GM21737 (cell line): ENCODE measurements at regions not wholly inside any gene's neighbourhood (a gene's known extent, or its start where the extent isn't known, plus 50 kb on each side); places are given as distances from the start of the nearest gene placed in this dataset.
A peak's percentile ranks its signal among the peaks of the same experiment; 100 is the strongest.
"Not testable (repeated sequence)": the region's sequence is repeated elsewhere in the genome, so short reads cannot be mapped to it uniquely, and the experiment has no call there.

Experiments used
- ATAC-seq: cut with Tn5 transposase; IDR thresholded peaks from one replicate; pipeline ENCODE4 v1.9.1; 2021; ENCODE audit warnings: mild to moderate bottlenecking, moderate library complexity; ENCODE audit not compliant: unreplicated experiment

DNA sequence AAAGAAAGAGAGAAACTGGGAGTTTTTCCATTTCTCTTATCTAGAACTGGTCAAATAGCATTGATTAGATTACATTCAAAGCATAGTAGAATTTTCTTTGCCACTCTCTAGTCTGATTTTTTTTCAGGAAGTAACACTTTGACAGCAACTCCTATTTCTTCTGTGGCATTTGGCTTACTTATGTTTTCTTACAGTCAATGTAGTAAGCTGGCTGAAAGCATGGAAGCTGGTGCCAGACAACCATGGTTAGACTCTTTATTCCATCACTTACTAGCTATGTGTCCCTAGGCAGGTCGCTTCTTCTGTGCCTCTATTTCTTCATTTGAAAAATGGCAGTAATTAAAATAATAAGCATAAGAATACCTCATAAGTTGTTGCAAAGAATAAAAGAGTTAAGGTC lies 54.2 kb upstream of the OPRM1 start:
- no peak for ATAC-seq

DNA sequence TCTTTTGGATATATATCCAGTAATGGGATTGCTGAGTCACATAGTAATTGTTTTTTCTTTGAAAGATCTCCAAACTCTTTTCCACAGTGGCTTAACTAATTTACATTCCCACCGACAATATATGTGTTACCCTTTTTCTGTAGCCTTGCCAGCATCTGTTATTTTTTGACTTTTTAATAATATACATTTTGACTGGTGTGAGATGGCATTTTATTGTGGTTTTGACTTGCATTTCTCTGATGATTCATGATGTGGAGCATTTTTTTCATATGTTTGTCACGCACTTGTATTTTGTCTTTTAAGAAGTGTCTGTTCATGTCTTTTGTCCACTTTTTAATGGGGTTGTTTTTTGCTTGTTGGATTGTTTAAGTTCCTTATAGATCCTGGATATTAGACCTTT lies 58.9 kb upstream of the OPRM1 start:
- ATAC-seq: no peak

DNA sequence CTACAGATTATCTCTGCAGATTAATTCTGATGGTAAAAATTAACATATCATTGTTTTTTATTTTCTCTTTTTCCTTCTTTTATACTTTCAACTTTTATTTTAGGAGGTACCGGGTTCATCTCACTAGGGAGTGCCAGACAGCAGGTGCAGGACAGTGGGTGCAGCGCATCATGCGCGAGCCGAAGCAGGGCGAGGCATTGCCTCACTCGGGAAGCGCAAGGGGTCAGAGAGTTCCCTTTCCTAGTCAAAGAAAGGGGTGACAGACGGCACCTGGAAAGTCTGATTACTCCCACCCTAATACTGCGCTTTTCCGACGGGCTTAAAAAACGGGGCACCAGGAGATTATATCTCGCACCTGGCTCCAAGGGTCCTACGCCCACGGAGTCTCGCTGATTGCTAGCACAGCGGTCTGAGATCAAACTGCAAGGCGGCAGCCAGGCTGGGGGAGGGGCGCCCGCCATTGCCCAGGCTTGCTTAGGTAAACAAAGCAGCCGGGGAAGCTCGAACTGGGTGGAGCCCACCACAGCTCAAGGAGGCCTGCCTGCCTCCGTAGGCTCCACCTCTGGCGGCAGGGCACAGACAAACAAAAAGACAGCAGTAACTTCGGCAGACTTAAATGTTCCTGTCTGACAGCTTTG lies 60.0 kb upstream of the OPRM1 start:
- not testable (repeated sequence) for ATAC-seq

DNA sequence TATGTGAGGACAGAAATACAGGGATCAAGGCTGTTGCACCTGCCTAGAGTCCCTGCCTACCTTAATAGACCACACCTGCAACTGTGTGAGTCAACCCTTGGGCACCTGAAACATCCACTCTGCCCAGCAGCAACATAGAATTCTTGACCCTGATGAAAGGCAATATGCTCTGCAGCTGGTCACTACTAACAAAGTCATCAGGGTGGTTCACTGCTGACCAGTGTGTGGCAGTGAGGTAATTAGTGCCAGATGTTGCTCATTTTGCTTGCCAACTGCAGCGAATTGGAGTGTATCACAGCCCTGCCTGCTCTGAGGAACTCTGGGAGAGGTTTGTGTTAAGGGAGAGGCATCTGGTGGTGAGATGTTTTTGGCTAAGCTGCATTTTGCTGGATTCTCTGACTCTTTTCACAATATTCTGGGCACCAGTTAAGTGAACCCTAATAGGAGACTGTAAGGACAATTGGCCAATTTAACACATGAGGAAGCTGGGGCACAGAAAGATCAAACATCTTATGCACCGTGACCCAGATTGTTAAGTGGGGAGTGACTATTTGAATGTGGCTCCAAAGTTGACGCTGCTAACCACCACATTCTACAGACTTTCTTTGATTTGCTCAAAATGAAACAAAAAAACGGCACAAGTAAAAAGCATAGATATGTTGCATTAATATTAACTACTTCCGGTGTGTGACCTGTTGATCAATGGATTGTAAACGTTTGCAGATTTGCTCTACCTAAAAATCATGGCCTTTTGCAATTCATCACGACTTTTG lies 61.9 kb upstream of the OPRM1 start:
- no peak for ATAC-seq

DNA sequence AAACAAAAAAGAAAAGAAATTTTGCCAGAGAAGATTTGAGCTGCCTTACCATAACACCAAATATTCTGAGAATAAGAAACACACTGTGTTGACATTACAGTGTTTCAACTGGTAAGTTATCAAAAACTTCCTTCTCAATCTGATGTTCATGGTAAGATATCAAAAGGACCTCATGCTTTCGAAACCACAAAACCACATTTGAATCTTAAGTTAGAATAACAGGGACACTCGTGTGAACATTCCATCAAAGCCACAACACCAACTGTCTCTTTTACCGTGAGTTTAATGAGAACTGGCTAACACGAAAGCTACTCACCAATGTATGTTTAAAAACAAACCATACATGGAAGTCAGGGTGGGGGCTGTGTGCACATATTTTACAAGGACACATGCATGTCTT lies 73.0 kb upstream of the OPRM1 start:
- no peak for ATAC-seq

DNA sequence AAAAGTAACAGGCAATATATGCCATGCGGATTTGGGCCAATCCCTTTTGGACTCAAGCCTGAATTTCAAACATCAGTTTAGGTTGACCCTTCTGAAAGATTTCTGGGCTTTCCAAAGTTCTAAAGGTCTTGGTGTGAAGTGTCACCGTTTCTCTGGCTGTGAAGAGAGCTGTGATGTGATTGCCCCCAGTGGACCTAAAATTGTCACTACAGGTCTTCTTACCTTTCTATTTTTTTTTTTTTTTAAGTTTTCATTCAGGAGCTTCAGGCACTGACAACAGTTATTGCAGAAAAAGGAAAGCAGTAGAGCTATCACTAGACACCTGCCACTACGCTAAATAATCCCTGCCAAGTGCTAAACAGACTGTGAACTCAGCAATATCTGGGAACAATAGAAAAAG lies 75.7 kb upstream of the OPRM1 start:
- ATAC-seq: no peak

DNA sequence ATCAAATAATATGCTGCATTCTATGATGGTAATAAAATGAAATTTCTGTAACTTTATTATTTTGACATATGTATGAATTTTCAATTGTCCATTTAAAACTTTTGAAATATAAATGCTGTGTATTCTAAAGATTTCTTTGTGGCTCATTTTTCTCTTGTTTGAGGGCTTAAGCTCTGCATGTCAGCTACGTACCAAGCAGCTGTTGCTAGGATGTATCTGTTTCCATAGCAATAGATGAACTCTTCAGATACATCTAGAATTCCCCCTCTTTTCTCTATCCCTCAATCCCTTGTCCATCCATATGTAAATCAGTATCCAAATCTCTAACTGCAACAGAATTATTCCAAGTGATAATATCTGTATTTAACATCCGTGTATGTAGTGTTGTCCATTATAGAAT lies 76.5 kb upstream of the OPRM1 start:
- no peak for ATAC-seq

DNA sequence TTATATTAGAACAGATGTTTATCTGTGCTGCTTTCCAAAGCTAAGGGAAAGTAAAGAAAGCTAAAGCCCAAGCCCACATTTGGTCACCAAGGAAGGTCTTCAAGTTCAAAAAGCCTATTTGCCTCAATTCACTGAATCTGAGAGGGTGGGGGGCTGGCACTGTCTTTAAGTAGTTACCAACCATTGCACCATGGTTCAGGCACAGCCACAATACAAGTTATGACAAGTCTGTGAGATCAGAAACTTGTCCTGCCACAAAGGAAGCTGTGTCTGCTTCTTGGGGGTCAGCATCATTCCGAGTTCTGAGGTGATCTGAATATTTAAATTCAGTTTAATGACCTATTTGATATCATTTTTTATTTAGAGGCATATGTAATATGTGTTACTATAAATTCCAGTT lies 78.3 kb upstream of the OPRM1 start:
- ATAC-seq: no peak

DNA sequence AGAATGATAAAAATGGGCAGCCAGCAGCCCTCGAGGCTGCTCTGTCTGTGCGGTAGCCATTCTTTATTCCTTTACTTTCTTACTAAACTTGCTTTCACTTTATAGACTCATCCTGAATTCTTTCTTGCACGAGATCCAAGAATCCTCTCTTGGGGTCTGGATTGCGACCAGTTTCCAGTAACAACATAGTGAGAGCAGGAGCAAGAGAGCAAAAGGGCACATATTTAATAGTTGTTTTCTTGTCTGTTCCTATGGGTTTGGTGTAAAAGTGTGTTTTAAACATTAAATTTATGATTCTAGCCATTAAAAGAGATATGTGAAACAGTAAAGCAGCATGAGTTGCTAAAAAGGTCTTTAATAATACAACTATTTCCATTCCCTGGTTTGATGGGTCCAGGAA lies 78.8 kb upstream of the OPRM1 start:
- no peak for ATAC-seq

DNA sequence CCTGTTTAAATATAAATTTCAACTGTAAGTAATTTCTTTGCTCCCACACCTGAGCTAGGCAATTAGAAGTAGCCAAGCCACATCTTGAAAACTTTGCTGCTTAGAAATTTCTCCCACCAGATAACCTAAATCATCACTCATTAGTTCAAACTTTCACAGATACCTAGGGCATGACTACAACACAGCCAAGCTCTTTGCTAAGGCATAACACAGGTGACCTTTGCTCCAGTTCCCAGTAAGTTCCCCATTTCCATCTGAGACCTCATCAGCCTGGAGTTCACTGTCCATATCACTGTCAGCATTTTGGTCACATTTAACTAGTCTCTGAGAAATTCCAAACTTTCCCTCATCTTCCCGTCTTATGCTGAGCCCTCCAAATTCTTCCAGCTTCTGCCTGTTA lies 79.8 kb upstream of the OPRM1 start:
- ATAC-seq: no peak

DNA sequence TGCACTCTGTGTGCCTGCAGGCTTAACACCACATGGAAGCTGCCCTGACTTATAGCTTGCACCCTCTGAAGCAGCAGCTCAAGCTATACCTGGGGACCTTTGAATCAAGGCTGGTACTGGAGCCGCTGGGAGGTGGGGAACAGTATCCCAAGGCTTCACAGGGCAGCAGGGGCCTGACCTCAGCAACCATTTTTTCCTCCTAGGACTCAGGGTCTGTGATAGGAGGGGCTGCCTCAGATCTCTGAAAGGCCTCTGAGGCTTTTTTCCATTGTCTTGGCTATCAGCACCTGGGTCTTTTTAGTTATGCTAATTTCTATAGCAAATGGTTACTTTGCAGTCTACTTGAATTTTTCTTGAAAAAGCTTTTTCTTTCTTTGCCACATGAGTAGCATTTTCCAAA lies 80.2 kb upstream of the OPRM1 start:
- no peak for ATAC-seq

DNA sequence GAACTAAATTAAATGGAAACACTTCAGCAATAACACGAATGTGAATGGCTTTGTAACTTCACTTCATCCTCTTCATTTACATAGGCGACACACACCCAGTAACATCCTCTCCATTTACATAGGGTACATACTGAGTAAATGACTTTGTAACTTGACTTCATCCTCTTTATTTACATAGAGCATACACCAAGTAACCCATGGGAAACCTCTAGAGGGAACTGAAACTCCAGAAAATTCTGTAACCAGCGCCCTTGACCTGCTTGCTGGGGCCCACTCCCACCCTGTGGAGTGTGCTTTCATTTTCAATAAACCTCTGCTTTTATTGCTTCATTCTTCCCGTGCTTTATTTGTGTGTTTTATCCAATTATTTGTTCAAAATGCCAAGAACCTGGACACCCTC lies 81.6 kb upstream of the OPRM1 start:
- peak; percentile 87 for ATAC-seq

DNA sequence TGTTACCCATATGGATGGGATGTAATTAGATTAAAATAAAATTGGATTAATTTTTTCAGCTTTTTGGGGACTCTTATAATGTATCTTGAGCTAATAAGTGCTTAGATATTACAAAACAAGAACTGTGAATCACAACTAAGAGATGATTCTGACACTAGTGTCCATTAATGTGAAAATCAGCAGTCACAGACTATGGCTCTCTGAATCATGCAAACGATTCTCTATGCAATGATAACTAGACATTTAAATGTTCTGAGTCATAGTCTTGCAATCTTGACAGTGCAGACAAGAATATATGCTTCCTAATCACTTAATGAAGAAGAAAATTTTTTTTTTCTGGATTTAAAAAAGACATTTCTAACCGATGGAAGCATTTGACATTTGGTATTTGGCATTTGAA lies 82.2 kb upstream of the OPRM1 start:
- ATAC-seq: no peak

DNA sequence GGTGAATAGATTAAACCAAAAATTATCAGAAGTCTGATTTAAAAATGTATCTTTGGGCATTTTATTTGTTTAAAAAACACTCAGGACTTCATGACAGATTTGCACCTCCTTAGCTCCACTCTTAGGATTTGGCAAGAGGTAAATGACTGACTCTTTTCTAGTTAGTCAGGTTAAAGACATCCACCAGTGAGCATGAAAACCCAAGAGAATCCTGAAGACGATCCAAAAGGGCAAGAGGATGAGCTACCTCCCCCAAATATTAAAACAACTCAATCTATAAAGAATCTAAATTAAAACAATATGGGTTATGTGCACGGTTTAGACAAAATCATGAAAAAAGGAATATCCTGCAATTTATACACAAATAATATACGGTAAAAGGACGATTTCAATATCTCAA lies 89.4 kb upstream of the OPRM1 start:
- ATAC-seq: no peak

DNA sequence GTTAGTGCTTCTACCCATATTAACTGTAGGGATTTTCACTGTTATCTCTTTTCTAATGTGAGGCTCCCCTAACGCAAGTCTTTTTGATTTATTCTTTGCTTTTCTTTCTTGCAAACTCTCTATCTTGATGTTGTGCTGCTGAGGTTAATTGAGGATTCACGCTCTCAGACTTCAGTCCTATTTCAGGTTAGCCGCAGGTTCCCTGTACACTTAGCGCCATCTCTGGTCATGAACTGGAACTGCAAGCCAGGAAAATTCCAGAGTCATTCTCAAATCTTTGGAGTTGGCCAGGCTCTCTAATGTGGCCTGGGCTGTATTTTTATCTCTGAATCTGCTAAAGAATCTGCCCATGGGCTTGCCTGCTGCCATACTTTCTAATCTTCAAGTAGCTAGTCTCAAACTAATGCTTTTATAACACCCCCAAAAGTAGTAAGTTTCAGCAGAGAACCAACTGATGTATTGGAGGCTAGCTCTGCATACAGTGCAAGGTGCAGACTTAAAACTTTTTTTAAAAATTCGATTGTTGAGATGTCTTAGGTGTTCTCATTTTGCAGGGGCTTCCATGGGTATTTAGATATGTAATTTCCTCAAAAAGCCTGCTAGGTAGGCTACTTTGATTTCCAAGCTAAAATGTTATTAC lies 91.1 kb upstream of the OPRM1 start:
- ATAC-seq: no peak

DNA sequence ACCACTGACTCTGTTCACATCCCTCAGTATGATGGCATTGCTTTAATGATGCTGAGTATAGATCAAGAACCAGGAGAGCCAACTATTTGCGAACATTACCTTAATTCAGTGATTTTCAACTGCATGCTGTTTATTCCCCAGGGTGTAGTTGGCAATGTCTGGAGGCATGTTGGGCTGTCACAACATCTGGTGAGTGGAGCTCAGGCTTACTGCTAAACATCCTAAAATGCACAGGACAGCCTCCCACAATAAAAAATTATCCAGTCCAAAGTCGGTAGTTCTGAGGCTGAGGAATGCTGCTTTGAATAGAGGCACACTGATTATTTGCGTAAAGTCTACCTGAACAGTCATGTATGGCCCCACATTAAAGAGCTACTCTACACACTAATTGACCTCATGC lies 94.8 kb upstream of the OPRM1 start:
- no peak for ATAC-seq

DNA sequence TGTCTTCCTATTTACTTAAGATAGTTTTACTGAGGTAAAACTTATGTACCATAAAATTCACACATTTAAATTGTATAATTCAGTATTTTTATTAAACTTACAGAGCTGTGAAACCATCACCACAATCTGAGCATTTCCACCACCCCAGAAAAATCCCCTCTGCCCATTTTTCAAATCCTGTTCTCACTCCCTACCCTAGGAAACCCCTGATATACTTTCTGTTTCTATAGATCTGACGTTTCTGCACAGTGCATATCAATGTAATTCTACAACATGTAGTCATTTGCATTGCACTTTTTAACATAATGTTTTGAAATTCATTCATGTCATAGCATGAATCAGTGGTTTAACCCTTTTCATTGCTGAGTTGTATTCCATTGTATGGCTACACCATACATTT lies 96.7 kb upstream of the OPRM1 start:
- no peak for ATAC-seq

DNA sequence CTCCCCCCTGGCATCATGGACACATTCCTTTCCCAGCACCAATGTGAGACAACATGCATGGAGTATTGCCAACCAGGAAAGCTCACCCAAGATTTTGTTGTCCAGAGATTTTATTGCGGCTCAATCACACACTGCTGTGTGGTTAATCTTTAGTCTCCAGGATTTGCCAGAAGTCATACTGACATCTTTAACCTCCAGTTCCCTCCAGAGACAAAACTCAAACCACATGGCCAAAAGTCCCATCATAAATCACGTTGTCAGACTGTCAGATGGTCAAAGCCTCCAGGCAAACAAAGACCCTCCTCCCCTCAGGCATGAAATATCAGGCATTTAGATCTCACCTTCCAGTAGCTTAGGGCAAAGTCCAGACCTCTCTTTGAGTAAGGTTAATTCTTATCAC lies 97.3 kb upstream of the OPRM1 start:
- no peak for ATAC-seq

DNA sequence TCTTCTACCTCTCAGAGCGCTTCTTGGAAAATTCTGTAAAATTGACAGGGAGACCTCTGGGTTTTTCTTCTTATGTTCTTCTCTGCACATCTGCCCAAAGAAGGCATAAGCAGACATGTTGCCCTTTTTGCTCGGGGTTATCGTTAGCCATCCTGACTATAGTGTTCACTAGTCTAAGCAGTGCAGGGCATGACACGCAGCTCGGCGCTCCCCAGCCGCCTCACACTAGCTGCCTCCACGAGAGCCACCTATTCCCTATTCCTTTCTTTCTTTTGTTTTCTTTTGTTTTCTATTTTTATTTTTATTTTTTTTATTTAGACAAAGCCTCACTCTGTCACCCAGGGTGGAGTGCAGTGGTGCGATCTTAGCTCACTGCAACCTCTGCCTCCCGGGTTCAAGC lies 100.2 kb upstream of the OPRM1 start:
- no peak for ATAC-seq

DNA sequence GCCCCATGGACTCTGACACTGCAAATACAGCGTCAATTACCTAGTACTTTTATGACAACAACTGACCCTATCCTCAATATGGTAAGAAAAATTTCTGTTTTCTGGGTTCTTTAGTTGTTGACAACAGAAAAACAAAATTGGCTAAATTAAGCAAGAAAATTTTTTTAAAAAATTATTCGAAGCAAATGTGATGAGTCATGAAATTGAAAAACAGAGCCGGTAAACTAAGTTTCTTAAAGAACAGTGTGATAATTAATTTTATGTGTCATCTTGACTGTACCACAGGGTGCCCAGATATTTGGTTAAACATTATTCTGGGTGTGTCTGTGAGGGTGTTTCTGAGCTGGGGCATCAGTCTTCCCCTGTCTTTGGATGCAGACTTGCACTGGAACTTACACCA lies 107.6 kb upstream of the OPRM1 start:
- no peak for ATAC-seq

DNA sequence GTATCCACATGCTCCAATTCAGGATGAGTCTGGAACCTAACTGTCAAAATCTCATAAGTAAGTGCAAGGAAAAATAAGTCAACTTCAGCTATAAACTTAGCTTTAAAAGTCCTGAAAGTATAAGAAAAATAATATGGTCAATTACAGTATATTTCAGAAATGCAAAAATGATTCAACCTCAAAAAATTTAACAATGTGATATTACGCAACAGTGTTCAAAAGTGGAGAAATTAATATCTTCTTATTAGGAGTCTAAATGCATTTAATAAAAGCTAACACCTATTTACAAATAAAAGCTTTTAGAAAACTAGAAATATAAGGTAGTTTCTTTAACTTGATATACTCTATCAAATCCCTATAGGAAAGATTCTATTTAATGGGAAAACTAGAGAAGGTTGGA lies 111.2 kb upstream of the OPRM1 start:
- no peak for ATAC-seq

DNA sequence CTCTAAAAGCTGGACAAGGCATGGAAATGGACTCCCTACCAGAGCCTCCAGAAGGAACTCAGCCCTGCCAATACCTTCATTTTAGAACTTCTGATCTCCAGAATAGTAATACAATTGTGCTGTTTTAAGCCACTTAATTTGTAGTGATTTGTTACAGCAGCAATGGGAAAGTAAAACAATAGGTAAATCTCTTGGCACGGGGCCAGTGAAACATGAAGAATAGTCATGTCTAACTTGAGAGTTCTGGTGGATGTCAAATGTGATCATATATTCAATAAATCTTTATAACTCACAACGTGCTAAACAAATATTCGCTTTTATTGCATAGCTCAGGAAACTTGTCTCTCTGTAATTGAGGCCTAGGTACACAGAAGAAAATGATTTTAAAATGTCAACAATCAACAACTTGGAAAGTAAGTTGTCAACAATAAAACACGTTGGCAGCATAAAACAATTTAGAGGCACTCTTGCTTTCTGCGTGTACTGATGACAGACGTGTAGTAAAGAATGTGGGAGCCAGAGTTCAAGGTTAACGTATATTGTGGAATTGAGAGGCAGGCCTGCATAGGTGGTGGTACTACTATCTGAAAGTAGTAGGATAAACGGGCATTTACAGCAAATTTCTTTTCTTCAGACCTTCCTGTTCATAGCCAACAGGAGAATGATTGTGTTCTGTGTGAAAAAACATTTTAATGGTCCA lies 140.5 kb upstream of the OPRM1 start:
- ATAC-seq: no peak
